ENCODE measurements at regions not wholly inside any gene's neighbourhood (a gene's known extent, or its start where the extent isn't known, plus 50 kb on each side); places are given as distances from the start of the nearest gene placed in this dataset.

- no peak for DNase-seq
Observed at GRCh38 chr2:3962719-3963118, 259.3 kb downstream of the DCDC2C start.

- no peak for DNase-seq
Observed at GRCh38 chr2:3965211-3965610, 261.8 kb downstream of the DCDC2C start.

GRCh38 chr2:3965953-3966352, 262.6 kb downstream of the DCDC2C start:
- DNase-seq = no peak

- DNase-seq = no peak
Observed at GRCh38 chr2:3966470-3966869, 263.1 kb downstream of the DCDC2C start.

GRCh38 chr2:3968736-3969135, 265.4 kb downstream of the DCDC2C start:
- no peak for DNase-seq

GRCh38 chr2:3970791-3971651, 267.6 kb downstream of the DCDC2C start:
- no peak for DNase-seq

- no peak for DNase-seq
Observed at GRCh38 chr2:3971652-3972192, 268.3 kb downstream of the DCDC2C start.

- DNase-seq = no peak
Observed at GRCh38 chr2:3972377-3972776, 269.0 kb downstream of the DCDC2C start.

- no peak for DNase-seq
Observed at GRCh38 chr2:3974765-3975164, 271.4 kb downstream of the DCDC2C start.

- DNase-seq = no peak
Observed at GRCh38 chr2:3981446-3981987, 278.1 kb downstream of the DCDC2C start.

- DNase-seq = no peak
Observed at GRCh38 chr2:3982160-3982559, 278.8 kb downstream of the DCDC2C start.

- no peak for DNase-seq
Observed at GRCh38 chr2:3986063-3986462, 282.7 kb downstream of the DCDC2C start.

GRCh38 chr2:3986530-3987258, 283.3 kb downstream of the DCDC2C start:
- no peak for DNase-seq

- no peak for DNase-seq
Observed at GRCh38 chr2:4002841-4003403, 299.5 kb downstream of the DCDC2C start.

GRCh38 chr2:4012197-4012596, 308.8 kb downstream of the DCDC2C start:
- DNase-seq = no peak

GRCh38 chr2:4018535-4018934, 315.2 kb downstream of the DCDC2C start:
- no peak for DNase-seq

- DNase-seq = no peak
Observed at GRCh38 chr2:4020153-4020552, 316.8 kb downstream of the DCDC2C start.

- no peak for DNase-seq
Observed at GRCh38 chr2:4020649-4021048, 317.3 kb downstream of the DCDC2C start.

- no peak for DNase-seq
Observed at GRCh38 chr2:4024605-4025004, 321.2 kb downstream of the DCDC2C start.

- DNase-seq = no peak
Observed at GRCh38 chr2:4029081-4029480, 325.7 kb downstream of the DCDC2C start.

GRCh38 chr2:4039896-4040295, 336.5 kb downstream of the DCDC2C start:
- DNase-seq = no peak

- DNase-seq = no peak
Observed at GRCh38 chr2:4047961-4048891, 344.9 kb downstream of the DCDC2C start.
